ENCODE measurements at regions not wholly inside any gene's neighbourhood (a gene's known extent, or its start where the extent isn't known, plus 50 kb on each side); places are given as distances from the start of the nearest gene placed in this dataset.

- Histone ChIP-seq H3K4me3 (ENCODE audit: low read depth, low read length) (no peak overlapping the region), H3K27me3 (ENCODE audit: control insufficient read depth, insufficient read depth, low read length) (no peaks in the 10 kb centered on the region), H3K36me3 (ENCODE audit: control insufficient read depth, insufficient read depth, low read length) (no peaks in the 10 kb centered on the region)
- DNase-seq (ENCODE audit: low read depth): no peak
- TF ChIP-seq CTCF (IDR thresholded peaks at IDR 0.05; ENCODE audit: insufficient read depth, low read length, severe bottlenecking): no peak
- no peak for FAIRE-seq
Measured at GRCh38 chr21:17900281-17900989, 81.3 kb upstream of the C21orf91 start.

- Histone ChIP-seq H3K4me3 (ENCODE audit: low read depth, low read length) (no peak overlapping the region), H3K36me3 (ENCODE audit: control insufficient read depth, insufficient read depth, low read length) (no peaks in the 10 kb centered on the region), H3K27me3 (ENCODE audit: control insufficient read depth, insufficient read depth, low read length) (no peaks in the 10 kb centered on the region)
- DNase-seq (ENCODE audit: low read depth) (peak; percentile 53), FAIRE-seq (no peak)
- no peak for TF ChIP-seq CTCF (IDR thresholded peaks at IDR 0.05; ENCODE audit: insufficient read depth, low read length, severe bottlenecking)
Measured at GRCh38 chr21:17889171-17889570, 70.0 kb upstream of the C21orf91 start.

GRCh38 chr21:17869115-17869514, 50.0 kb upstream of the C21orf91 start:
- H3K4me3 ChIP-seq (ENCODE audit: low read depth, low read length): no peak overlapping the region
- H3K36me3 ChIP-seq (ENCODE audit: control insufficient read depth, insufficient read depth, low read length): no peaks in the 10 kb centered on the region
- no peaks in the 10 kb centered on the region for H3K27me3 ChIP-seq (ENCODE audit: control insufficient read depth, insufficient read depth, low read length)
- TF ChIP-seq CTCF (IDR thresholded peaks at IDR 0.05; ENCODE audit: insufficient read depth, low read length, severe bottlenecking): no peak
- FAIRE-seq (no peak), DNase-seq (ENCODE audit: low read depth) (no peak)
